ENCODE measurements at regions not wholly inside any gene's neighbourhood (a gene's known extent, or its start where the extent isn't known, plus 50 kb on each side); places are given as distances from the start of the nearest gene placed in this dataset.

- H3K4me3 ChIP-seq (replicated peaks; ENCODE audit: low read depth, low read length) = no peak overlapping the region
- TF ChIP-seq CTCF (IDR thresholded peaks at IDR 0.05; ENCODE audit: low read length, missing control alignments) = no peak
- no peak for DNase-seq (ENCODE audit: low read depth)
These were observed 234.0 kb upstream of the SLC14A2 start for GRCh38 chr18:45381282-45381681.

- no peak overlapping the region for H3K4me3 ChIP-seq (replicated peaks; ENCODE audit: low read depth, low read length)
- no peak for DNase-seq (ENCODE audit: low read depth)
- TF ChIP-seq CTCF (IDR thresholded peaks at IDR 0.05; ENCODE audit: low read length, missing control alignments) = no peak
These were observed 232.0 kb upstream of the SLC14A2 start for GRCh38 chr18:45383228-45383627.

GRCh38 chr18:45384137-45384961 is 230.9 kb upstream of the SLC14A2 start:
- H3K4me3 ChIP-seq (replicated peaks; ENCODE audit: low read depth, low read length) = no peak overlapping the region
- DNase-seq (ENCODE audit: low read depth) = peak; percentile 42
- peak; percentile 53 for TF ChIP-seq CTCF (IDR thresholded peaks at IDR 0.05; ENCODE audit: low read length, missing control alignments)

DNA sequence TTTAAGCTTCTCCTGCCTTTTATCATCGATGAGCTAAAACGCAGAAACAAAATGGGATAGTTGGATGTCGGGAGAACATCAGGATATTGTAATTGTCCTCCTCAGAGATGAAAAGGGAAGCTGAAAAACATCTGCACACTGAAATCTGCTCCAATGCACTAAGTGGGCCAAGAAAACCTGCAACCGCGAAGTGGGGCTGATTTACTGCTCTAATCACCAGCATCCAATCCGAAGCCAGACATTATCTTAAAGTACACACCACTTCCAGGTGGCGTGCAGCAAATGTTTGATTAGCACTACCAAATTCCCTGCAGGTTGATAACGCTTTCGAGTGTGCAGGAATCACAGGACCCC is 230.3 kb upstream of the SLC14A2 start:
- TF ChIP-seq CTCF (IDR thresholded peaks at IDR 0.05; ENCODE audit: low read length, missing control alignments) = no peak
- no peak for DNase-seq (ENCODE audit: low read depth)
- no peak overlapping the region for H3K4me3 ChIP-seq (replicated peaks; ENCODE audit: low read depth, low read length)

DNA sequence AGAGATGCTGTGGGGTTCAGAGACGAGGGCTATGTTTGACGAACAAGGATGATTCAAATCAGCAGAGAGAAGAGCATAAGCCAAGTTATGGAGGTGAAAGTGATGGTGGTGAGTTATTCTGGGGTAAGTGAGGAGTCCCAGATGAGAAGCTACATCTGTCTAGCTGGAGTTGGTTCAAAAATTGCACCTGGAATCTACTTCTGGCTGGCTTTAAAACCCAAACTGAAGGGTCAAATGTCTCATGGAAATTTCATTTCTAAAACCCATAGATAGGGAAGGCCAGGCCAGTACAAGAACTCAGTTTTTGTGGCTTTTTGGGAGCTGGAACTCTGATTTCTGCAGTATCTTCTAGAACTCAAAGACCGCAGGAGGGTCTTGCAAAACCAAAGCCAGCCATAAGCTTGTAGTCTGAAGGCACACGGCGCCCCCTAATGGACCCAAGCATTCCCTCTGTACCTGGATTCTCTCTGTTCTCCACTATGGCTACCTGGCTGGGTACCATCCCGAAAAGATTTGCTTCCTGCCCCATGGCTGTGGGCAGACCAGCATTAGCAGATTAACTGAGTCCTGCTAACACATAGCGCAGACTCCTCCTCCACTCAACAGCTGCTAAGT is 229.1 kb upstream of the SLC14A2 start:
- DNase-seq (ENCODE audit: low read depth) = peak; percentile 24
- peak; percentile 41 for TF ChIP-seq CTCF (IDR thresholded peaks at IDR 0.05; ENCODE audit: low read length, missing control alignments)
- no peak overlapping the region for H3K4me3 ChIP-seq (replicated peaks; ENCODE audit: low read depth, low read length)

GRCh38 chr18:45387229-45387628 is 228.0 kb upstream of the SLC14A2 start:
- TF ChIP-seq CTCF (IDR thresholded peaks at IDR 0.05; ENCODE audit: low read length, missing control alignments) = no peak
- no peak overlapping the region for H3K4me3 ChIP-seq (replicated peaks; ENCODE audit: low read depth, low read length)
- DNase-seq (ENCODE audit: low read depth) = no peak
